ENCODE measurements at regions not wholly inside any gene's neighbourhood (a gene's known extent, or its start where the extent isn't known, plus 50 kb on each side); places are given as distances from the start of the nearest gene placed in this dataset.

- Histone ChIP-seq H2BK20ac (ENCODE audit: low read depth, low read length, poor library complexity, severe bottlenecking) (no peak overlapping the region), H3K4me1 (ENCODE audit: insufficient read depth, low read length) (peaks cover 7% of the 10 kb centered on the region; the same call in 1 of the 2 replicates), H2BK15ac (ENCODE audit: low read depth, low read length) (no peak overlapping the region), H2BK5ac (ENCODE audit: insufficient read length, low read length) (no peak overlapping the region), H3K4ac (ENCODE audit: low read depth, low read length) (no peak overlapping the region), H3K23ac (ENCODE audit: insufficient read length, low read depth, low read length) (no peak overlapping the region), H3K4me2 (ENCODE audit: insufficient read depth, insufficient read length, low read length) (no peak overlapping the region), H2AFZ (ENCODE audit: low read length) (no peak overlapping the region), H3K9ac (ENCODE audit: extremely low read depth, insufficient read length, low read length) (no peak overlapping the region), H3K18ac (ENCODE audit: insufficient read length, low read depth, low read length) (no peak overlapping the region), H3T11ph (ENCODE audit: low read length) (no peak overlapping the region), H4K20me1 (ENCODE audit: control insufficient read depth, insufficient read depth, insufficient read length) (no peaks in the 10 kb centered on the region), H3K27me3 (ENCODE audit: insufficient read depth, low read length) (no peaks in the 10 kb centered on the region; the same call in 1 of the 2 replicates), H3K23me2 (ENCODE audit: insufficient read length, low read depth, low read length, poor library complexity, severe bottlenecking) (no peaks in the 10 kb centered on the region), H2BK120ac (ENCODE audit: low read depth, low read length, poor library complexity, severe bottlenecking) (no peak overlapping the region), H3K79me1 (ENCODE audit: insufficient read depth, low read depth, low read length, poor library complexity, severe bottlenecking) (no peaks in the 10 kb centered on the region), H4K5ac (ENCODE audit: insufficient read length, low read depth, low read length) (no peak overlapping the region), H3K14ac (ENCODE audit: insufficient read depth, low read length) (no peak overlapping the region), H3K27ac (ENCODE audit: insufficient read length, low read depth, low read length) (no peak overlapping the region), H3K56ac (ENCODE audit: insufficient read length, low read depth, low read length) (no peak overlapping the region), H2BK12ac (ENCODE audit: insufficient read length, low read depth, low read length) (no peak overlapping the region), H2AK5ac (ENCODE audit: insufficient read length, low read length) (no peak overlapping the region), H4K8ac (replicated peaks; ENCODE audit: insufficient read length, low read depth, low read length) (no peak overlapping the region), H4K91ac (ENCODE audit: insufficient read length, low read depth, low read length) (no peak overlapping the region), H3K79me2 (ENCODE audit: insufficient read depth, low read length) (no peaks in the 10 kb centered on the region), H3K9me3 (ENCODE audit: control insufficient read depth, low read depth, low read length) (no peaks in the 10 kb centered on the region)
- Mint-ChIP-seq H3K36me3 (ENCODE audit: insufficient read depth in 1 of 3, low read depth in 3 of 3) (no peaks in the 10 kb centered on the region), H3K9me3 (no peaks in the 10 kb centered on the region), H3K27ac (no peak overlapping the region), H3K27me3 (ENCODE audit: low read depth) (peaks cover 4% of the 10 kb centered on the region), H3K4me1 (peaks cover 11 to 12% of the 10 kb centered on the region in 2 experiments), H3K4me3 (no peak overlapping the region)
- DNase-seq = no peak
- no peak for TF ChIP-seq CTCF (conservative IDR thresholded peaks at IDR 0.05)
- no CpG with 5 or more reads among the region's 5 CpGs for WGBS (ENCODE audit: extremely low coverage, insufficient read length, low lambda C conversion rate)
Observed at GRCh38 chr2:38156436-38156835, 80.5 kb upstream of the CYP1B1 start.
